ENCODE measurements at regions not wholly inside any gene's neighbourhood (a gene's known extent, or its start where the extent isn't known, plus 50 kb on each side); places are given as distances from the start of the nearest gene placed in this dataset.

- TF ChIP-seq, protein P1, sequence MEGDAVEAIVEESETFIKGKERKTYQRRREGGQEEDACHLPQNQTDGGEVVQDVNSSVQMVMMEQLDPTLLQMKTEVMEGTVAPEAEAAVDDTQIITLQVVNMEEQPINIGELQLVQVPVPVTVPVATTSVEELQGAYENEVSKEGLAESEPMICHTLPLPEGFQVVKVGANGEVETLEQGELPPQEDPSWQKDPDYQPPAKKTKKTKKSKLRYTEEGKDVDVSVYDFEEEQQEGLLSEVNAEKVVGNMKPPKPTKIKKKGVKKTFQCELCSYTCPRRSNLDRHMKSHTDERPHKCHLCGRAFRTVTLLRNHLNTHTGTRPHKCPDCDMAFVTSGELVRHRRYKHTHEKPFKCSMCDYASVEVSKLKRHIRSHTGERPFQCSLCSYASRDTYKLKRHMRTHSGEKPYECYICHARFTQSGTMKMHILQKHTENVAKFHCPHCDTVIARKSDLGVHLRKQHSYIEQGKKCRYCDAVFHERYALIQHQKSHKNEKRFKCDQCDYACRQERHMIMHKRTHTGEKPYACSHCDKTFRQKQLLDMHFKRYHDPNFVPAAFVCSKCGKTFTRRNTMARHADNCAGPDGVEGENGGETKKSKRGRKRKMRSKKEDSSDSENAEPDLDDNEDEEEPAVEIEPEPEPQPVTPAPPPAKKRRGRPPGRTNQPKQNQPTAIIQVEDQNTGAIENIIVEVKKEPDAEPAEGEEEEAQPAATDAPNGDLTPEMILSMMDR (IDR thresholded peaks at IDR 0.05) = no peak
- TF ChIP-seq POLR2AphosphoS5 (IDR thresholded peaks at IDR 0.05) (no peak), POLR2A (IDR thresholded peaks at IDR 0.05) (no peak)
These were observed 590.8 kb downstream of the SOX6 start for GRCh38 chr11:15765530-15765929.
